HG03025 (cell line): ENCODE measurements at regions not wholly inside any gene's neighbourhood (a gene's known extent, or its start where the extent isn't known, plus 50 kb on each side); places are given as distances from the start of the nearest gene placed in this dataset.

Experiments used
- ATAC-seq: cut with Tn5 transposase; IDR thresholded peaks from one replicate; pipeline ENCODE4 v1.9.1; 2021; ENCODE audit warnings: mild to moderate bottlenecking, moderate library complexity; ENCODE audit not compliant: unreplicated experiment, low FRiP score

DNA sequence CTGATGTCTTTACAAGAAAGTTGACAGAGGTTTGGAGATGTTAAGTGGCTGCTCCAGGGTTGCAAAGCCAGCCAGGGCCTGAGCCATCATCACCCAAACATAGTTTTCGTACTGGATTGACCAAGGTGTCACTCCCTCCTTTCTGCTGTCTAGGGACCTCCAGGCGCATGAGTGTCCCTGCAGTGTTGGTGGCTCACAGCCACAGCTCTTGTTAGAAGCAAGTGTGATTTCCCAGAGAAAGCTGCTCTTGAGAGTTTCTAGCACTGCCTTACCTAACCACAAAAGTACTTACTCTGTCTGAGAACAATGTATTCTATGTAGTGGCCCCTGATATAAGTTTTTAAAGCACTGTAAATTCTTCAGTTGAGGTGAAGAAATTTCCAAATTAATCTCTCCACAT, 144.1 kb downstream of the SOX2 start:
- no peak for ATAC-seq

GRCh38 chr3:181859518-181859917, 147.8 kb downstream of the SOX2 start:
- no peak for ATAC-seq

DNA sequence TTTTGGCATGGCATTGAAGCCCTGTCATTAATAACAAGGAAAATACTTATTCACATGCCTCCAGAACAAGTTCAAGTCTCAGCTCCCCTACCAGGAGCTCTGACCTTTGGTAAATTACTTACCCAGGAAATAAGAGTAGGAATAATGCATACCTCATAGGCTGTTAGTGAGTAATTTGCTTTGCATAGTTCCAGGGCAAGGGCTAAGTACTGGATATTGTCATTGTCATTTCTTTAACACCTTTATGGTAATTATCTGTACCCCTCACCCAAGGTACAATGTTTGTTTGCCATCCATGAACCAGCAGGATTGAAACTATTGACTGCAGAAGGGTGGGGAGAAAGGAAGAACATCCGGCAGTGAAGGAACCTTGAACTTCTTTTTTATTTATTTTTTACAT, 148.5 kb downstream of the SOX2 start:
- ATAC-seq: no peak

GRCh38 chr3:181862502-181862901, 150.8 kb downstream of the SOX2 start:
- ATAC-seq: no peak

DNA sequence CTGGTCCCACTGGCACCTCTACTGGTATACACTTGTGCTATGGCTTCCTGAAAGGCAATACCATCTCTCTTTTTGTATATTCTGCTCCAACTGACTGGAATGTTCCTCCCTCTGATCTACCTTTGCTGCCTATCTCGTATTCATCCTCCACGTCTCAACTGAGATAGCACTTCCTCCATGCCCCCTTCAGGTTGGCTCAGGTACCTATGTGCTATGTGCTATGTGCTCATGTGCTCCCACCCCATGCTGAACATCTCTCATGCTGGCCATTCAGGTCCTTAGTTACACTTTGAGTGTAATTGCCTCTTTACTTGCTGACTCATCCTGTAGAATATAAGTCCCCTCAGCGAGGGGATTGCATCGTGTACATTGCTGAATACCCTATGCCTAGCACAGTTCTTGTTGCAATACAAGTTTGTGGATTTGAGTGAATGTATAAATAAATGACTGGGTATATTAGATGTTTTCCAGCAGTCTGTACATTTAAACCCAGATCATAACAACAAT, 156.9 kb downstream of the SOX2 start:
- ATAC-seq: no peak

DNA sequence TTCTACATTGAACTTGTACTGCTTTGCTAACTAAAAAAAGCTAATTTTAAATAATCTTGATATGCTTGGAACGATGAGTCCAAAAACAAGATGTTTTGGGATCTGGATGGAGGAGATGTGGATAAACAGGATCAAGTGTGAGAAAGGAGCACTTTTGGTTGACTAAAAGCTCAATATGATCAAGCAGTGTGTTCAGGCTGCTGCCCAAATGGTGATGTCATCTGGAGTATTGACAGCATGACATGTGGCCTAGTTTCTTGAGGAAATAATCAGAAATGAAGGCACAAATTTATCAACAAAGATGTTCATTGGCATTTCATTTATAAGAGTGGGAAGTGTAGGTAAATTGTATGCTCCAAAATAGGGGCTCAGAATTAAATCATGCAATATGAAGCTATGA, 161.2 kb downstream of the SOX2 start:
- ATAC-seq: no peak

GRCh38 chr3:181879926-181880325, 168.2 kb downstream of the SOX2 start:
- ATAC-seq: no peak

DNA sequence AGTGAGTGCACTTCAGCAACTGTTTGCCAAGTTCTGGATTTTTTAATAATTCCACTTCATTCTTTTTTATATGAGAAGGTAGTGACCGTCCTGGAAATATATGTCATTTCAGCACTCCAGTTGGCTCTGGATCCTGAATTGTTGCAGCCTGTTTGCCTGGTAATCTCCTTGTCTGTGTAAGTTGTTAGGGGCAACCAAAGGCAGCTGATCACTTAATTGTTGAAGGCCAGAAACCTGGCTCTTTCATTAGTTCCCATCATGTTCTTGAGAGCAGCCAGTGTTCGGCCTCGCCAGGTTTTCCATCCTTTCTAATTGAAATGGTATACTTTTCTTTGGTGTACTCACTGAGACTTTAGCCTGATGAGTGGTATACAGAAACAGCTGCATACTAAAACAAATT, 168.6 kb downstream of the SOX2 start:
- ATAC-seq: no peak

DNA sequence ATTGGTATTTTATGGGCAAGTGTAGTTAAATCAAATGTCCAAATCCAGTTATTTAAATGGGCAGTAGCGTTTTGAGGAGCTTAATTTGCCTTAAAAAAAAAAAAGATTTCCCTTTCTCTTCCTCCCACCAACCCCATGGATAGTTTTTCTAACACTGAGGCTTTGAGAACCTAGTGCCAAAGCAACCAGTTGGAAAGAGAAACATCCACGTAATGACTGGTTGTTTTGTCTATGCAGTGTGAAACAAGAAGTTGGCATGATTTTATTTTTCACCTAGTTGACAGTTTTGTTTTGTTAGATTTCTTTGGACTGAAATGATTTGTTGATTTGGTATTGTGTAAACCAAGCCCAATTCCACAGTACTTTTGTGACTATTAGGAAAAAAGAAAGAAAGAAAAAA, 170.0 kb downstream of the SOX2 start:
- no peak for ATAC-seq

GRCh38 chr3:181885868-181886630, 174.3 kb downstream of the SOX2 start:
- no peak for ATAC-seq

GRCh38 chr3:181886676-181887075, 175.0 kb downstream of the SOX2 start:
- no peak for ATAC-seq

- no peak for ATAC-seq
These were observed 176.0 kb downstream of the SOX2 start for GRCh38 chr3:181887685-181888084.

DNA sequence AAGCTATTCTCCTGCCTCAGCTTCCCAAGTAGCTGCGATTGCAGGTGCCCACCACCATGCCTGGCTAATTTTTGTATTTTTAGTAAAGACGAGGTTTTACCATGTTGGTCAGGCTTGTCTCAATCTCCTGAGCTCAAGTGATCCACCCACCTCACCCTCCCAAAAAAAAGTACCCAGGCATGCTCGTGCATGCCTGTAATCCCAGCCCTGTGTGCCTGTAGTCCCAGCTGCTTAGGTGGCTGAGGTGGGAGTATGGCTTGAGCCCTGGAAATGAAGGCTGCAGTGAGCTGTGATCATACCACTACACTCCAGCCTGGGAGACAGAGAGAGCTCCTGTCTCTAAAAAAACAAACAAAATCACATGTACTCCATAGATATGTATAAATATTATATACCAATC, 176.5 kb downstream of the SOX2 start:
- no peak for ATAC-seq

- ATAC-seq: no peak
These were observed 181.1 kb downstream of the SOX2 start for GRCh38 chr3:181892848-181893247.

DNA sequence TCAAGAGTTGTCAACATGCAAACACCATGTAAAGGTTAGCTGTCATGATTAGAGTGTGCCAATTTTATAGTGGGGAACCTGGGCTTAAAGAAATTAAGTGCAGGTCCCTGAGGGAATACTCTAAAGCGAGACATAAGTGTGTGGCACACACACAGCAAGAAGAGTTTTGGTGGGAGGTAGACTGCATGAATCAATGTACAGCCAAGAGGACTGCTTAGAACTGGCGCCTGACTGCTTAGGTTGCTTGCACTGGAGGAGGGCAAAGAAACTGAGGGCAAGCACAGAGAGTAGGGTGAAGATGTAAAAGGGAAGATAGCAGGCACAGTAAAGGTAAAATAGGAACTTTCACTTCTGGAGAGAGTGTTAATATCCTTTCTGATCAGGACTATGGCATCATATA, 184.9 kb downstream of the SOX2 start:
- ATAC-seq: no peak

- ATAC-seq: no peak
These were observed 188.0 kb downstream of the SOX2 start for GRCh38 chr3:181899702-181900101.

GRCh38 chr3:181901626-181902025, 189.9 kb downstream of the SOX2 start:
- no peak for ATAC-seq

DNA sequence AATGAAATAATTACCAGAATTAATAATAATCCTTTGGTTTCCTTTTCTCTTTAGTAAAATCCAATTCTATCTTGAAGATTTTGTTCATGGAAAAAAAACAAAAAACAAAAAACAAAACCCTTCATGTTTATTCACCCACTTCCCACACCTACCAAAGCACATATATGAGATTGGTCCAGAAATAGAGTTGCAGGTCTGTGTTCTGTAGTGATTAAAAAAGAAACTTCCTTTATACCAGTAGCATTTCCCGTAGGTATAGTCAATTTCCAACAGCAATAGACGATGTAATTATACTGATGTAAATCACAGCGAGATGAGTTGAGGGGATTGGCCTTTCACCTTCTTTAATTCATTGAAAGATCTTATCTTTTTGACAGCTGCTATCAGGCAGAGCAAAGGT, 194.6 kb downstream of the SOX2 start:
- no peak for ATAC-seq

- ATAC-seq: no peak
These were observed 197.5 kb downstream of the SOX2 start for GRCh38 chr3:181909241-181909640.

DNA sequence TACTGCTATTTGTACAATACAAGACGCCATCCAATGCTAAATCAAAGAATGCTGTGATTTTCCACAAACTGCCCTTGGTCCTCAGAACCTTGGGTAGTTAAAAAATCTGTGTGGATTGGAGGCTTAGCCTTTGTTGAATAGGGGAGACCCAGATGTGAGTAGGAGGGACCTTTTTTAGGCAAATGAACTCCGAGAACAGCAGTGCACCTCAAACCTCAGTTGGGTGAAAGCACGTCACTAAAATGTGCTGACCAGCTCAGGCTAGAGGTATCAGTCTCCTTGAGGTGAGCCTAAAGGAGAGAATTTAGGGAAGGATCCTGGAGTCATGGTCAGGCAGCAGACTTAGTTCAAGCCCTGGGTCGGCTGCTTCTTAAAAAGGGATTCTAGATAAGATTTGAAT, 200.7 kb downstream of the SOX2 start:
- peak; percentile 90 for ATAC-seq

DNA sequence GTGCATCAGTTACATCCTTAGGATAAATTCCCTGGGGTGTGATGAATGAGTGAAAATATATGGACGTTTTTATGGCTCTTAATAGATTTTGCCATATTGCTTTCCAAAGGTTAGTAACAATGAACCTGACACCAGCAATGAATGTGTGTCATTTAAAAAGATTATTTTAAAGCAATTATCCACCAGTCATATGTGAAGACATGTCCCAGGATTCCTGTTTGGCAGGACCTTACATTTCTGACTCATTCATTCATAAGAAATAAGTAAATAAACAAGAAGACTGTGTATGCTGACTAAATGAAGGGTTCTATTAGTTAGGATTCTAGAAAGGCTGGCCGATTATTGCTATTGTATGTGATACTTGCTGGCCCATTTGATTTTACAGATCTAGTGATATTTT, 201.5 kb downstream of the SOX2 start:
- ATAC-seq: no peak

DNA sequence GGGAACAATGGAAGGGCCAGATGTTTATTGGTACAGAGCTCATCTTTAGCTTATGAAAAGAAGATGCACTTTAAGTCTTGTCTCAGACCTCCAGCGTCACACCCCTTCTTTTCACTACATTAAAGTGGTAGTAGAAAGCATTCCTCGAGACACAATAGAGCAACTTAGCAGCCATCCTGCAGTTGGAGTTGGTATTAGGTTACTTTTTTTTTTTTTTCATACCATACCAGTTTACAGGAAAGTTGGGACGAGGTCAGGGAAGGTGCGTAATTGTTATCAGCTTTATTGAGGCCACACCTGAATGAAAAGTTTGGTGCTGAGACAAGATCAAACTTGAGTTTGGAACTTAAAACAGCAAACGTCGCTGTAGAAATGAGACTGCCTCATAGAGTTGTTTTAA, 203.8 kb downstream of the SOX2 start:
- no peak for ATAC-seq

DNA sequence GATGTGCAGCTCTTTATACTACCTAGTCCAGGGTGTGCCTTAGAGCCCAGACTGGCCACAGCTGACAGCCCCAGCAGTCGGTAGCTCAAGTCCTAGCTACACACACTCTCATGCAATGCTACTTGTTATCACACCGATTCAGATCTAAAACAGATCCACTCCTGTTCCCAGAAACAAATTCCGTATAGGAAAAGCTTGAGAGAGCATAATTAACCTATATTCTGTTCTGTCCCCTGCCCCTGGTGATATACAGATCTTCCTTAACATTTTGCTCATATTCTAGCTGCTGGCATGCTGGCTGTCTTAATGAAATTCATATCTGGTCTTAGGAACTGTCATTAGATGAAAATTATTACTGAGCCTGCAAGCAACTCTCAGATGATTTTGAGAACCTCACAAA, 204.3 kb downstream of the SOX2 start:
- no peak for ATAC-seq
